Glomerular visceral epithelial cell (primary cell): ENCODE measurements at regions not wholly inside any gene's neighbourhood (a gene's known extent, or its start where the extent isn't known, plus 50 kb on each side); places are given as distances from the start of the nearest gene placed in this dataset.
"Not testable (repeated sequence)": the region's sequence is repeated elsewhere in the genome, so short reads cannot be mapped to it uniquely, and the experiment has no call there.

Experiments
- DNase-seq: peaks from one replicate; pipeline ENCODE4 v3.0.0-alpha.2; 2016; ENCODE audit errors: extremely low spot score

DNA sequence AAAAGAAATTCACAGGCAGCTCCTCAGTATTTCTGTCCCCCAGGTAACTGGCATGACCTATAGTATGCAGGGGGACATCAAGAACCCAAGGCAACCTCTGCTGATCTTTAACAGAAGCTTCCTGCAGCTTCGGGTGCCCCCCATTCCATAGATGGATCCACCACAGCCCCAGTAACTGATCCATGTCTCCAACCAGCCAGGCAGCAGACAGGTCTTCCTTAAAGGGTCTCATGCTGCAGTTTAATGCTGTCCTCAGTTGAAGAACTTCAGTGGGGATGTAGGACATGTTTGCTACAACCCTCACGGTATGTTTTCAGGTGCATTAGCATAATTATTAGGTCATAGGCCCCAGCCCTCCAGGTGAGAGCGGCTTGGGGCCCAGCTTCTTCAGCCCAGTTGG, 90.9 kb upstream of the OLIG2 start:
- DNase-seq: no peak

DNA sequence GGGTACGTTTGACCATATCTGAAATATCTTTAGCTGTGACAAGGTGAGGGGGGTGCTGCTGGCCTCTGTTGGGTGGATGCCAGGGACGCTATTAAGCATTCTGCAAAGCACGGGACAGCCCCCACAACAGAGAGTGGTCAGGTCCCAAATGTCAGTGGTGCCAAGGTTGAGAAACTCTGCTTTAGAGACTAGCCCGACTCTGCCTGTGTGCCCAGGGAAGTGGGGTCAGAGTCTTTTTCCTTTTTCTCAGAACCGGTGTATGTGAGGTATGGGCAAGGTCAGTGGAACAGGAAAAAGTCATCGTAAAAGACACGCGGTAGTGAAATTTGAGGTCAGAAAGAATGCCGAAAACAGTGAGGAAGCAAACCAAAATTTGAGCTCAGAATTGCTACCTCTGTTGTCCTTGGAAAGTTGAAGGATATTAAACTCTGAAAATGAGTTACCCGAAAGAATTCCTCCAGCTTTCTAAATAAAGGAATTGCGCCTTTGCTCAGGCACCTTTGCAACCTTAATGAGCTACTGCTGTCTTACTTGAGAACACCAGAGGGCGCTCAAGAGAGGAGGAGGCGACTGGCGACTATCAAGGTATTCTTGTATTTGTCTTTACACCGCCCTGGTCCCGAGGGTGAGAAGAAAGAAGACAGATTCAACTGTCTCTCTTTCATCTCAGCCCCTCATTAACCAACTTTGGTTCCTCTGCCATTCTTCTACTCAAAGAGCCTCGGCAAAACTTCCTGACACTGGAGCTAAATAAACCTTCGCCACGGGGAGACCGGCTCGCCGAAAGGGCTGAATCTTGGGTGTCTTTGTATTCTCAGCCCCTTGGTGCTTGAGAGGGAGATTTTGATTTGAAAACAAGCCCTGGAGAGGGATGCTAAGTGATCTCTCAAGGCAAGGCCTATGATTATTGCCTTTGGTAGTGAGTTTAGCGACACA, 85.4 kb upstream of the OLIG2 start:
- peak; percentile 49 for DNase-seq

DNA sequence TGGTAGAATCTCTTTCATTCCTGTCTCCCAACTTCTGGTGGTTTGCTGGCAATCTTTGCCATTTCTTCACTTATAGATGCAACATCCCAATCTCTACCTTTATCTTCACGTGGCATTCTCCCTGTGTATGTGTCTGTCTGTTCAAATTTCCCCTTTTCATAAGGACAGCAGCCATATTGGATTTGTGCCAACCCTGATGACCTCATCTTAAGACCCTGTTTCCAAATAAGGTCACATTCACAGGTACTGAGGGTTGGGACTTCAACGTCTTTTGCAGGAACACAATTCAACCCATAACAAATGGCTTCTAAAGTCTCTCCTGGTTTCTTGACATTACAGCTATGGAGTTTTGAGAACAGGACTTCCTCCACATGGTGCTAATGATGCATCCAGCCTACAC, 84.5 kb upstream of the OLIG2 start:
- DNase-seq: no peak

DNA sequence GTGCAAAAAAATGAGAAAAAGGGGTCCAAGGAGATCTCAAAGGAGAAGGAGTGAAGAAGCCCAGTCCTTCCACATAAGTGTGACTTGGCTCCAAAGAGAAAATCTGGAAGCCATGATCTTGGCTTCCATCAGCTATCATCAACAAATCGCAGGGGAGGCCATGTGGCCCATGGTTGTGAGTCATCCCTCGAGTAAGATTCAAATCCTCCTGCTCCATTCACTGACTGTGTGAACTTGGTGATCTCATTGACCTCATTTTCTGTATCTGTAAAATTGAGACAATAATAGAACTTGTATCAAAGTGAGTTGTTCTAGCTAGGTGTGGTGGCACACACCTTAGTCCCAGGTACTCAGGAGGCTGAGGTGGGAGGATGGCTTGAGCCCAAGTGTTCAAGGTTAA, 79.1 kb upstream of the OLIG2 start:
- DNase-seq: no peak

DNA sequence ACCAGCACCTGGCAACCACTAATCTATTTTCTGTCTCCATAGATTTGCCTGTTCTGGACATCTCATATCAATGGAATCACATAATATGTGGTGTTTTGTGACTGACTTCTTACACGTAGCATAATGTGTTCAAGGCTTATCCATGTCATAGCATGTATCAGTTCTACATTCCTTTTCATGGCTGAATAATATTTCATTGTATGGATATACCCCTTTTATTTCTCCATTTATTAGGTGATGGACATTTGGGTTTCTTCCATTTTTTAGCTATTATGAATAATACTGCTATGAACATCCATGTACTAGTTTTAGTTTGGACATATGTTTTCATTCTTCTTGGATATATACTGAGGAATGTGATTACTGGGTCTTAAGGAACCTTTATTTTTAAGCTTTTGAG, 78.0 kb upstream of the OLIG2 start:
- DNase-seq: no peak

DNA sequence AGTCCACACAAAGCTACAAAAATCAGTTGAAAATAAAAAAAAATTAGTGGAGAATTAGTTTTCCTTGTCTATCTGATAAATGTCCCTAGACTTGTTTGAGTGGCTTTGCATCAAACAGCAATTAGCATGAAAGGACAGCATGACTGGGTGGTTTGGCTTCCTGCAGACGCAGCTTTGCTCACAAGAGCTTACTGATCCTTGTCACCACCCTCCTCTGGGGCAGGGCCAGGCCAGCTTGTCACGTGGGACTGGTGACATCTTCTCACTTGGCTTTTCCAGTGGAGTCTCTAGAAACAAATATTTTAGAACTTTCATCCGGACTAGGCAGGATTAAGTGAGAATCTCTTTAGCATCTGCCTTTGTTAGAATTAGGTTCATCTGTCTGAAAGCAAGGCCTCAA, 76.0 kb upstream of the OLIG2 start:
- DNase-seq: no peak

DNA sequence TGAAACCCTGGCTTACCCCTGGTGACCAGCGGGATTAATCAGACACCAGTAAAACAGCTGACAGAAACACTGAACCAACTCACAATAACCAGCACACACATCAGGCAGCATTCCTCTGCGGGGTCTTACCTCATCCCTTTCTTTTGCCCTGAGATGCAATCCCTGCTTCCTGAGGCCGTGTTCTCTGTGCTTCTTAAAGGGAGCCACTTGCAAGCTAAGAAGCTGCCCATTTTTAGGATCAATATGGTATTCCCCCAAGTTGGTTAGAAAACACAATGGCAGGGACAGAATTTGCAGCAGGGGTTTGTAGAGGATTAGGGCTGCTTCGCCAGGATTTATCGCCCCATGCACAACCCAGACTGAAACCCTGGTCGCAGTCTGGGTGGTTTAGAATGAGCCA, 74.7 kb upstream of the OLIG2 start:
- DNase-seq: no peak

DNA sequence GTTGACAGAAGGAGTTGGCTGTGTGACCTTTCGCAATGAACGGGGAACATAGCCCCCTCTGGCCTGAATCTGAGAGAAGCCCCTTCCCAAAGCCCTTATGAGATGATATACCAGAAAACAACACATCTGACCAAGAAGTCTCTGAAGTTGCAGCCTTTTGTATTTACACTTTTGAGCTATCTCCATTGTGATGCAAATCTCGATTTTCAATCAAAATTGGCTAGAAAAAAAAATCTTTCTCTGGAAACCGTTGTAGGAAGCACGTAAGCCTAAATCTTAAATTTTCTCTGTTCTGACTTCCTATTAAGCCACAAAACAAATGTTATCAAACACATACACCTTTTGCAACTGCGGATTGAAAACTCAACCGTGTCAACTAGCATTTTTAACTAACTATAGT, 71.4 kb upstream of the OLIG2 start:
- DNase-seq: no peak

DNA sequence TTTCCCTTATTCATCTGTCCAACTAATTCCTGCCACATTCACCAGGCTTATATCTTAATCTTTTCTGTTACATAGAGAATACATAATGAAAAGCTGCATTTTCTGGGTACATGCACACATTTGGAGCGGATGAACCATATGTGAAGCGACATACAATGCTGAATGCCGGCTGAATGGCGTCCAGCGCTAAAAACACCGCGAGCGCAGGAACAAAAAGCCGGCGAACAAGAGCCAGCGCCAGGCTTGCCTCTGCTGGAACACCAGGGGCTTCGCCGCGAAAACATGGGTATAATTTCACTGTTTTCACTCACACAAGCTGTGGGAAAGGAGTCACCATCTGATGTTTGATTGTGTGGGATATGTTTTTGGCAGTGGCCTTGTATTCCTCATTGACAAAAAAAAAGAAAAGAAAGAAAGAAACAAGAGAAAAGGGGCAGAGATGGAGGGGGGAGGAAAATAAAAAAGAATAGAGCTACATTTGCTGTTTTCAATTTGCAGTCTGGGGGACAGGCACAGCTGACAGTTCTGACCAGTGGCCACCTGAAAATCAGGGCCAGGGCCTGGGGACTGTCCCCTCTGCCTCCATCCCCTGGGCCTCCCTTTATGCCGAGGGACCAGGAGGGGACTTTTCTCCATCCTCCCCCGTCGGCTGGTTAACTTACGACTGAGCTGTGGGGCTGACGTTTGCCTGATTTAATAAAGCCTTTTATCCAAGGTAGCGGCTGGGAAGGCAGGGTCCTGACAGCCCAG, 70.2 kb upstream of the OLIG2 start:
- no peak for DNase-seq

DNA sequence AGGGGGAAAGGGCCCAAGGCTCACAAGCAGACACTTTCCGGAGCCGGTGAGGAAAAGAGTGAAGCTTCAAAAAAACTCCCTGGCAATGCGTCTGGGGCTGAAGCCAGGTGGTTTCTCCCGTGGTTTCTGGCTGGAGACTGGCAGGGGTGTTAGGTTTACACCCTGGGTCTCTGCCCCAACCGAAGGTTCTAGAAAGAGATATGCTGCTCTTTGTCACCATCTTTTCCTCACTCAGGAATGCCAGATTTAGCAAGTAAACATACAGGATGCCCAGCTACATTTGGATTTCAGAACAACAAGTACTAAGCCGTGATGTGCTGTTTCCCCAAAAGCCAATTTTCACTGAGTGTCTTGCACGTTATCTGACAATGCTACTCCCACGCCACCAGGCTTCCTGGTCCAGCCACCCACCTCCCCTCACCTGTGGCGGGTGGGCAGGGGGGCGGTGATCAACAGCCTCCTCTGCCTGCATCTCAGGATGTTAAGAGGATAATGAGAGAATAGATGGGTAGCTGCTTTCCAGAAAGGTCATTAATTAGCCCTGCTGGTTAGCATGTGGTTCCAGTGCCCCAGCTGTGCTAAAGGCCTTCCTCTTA, 69.6 kb upstream of the OLIG2 start:
- DNase-seq: no peak

DNA sequence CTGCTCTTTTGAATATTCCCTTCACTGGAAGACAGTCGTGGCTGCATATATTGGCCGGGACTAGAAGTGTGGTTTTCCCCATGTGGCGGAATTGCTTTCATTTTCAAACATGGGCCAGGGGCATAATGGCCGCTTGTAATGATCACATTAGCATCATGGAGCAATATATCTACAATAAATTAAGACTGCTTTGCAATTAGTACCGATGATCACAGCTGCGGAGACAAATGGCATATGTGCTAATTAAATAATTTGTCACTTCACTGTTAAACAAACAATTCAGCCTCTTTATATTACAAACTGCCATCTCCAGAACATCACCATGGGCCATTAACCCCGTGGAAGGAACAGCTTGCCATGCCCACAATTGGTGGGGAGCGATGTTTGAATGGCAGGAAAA, 68.2 kb upstream of the OLIG2 start:
- no peak for DNase-seq

DNA sequence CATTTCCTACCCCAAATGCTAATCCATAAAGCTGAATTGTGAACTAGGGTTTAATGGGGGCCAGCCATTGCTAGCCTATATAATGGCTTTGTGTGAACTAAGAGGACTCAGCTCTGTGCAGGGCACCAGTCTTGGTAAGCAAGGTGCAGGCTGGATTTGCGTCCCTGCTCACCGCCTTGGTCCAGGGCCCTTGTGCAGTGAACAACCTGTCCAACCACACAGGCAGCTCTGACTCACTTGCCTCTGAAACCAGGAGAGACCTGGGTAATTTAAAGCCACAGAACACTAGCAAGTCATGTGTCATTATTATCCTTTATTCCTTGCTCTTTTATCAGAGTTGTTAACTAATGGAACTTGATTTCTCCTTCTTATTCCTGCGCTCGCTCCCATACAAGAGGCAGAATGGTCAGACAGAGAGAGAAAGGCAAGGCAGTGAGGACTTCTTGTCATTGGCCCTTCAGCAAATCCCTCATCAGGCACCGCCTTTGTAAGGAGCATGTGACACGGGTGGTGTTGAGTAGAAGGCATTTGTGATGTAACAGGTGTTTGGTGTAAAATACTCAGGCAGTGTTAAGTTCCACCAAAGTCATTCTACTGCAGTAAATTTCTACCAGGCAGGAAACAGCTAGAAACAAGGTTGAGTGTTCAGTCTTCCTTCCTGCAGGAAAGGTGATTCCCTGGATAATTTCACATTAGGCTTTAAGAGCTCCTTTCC, 67.3 kb upstream of the OLIG2 start:
- DNase-seq: no peak

DNA sequence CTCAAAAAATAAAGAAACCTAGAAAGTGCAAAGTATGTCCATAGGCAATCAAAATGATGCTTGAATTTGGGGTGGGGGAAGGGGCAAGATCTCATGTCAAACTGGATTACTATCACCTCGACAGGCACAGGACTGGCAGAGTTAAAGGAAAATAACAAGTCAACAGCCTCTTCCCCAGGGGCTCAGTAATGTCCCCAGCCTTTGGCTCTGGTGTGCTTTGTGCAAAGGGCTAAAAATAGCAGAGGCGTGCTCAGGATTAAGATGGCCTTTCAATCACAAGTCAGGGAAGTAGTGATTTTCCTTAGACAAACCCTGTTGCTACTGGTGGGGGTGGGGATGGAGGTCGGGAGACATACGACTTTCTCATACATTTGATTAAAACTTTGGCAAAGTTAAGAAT, 63.5 kb upstream of the OLIG2 start:
- DNase-seq: no peak

DNA sequence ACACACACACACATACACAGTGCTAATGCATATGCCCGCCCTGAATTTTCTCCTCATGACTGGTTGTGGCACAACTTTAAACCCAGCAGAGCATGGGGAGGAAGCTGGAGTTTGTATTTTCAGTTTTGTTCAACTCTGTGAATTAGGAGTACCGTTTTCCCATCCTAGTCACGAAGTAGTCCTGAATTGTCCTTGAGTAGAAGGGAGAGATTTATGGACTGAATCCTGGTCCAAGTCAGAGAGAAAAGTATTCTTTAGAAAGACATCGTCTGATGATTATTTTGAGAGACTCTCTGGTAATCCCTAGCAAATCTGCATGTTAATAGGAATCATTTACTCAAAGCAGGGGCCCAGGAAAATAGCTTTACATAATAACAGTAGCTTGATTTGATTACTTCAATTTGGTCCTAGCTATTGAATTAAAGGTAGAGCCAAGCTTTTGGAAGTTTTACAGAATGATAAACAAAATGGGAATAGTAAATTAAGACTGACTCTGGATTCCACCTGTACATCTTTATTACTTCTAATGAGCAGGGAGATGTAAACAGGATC, 60.5 kb upstream of the OLIG2 start:
- no peak for DNase-seq

DNA sequence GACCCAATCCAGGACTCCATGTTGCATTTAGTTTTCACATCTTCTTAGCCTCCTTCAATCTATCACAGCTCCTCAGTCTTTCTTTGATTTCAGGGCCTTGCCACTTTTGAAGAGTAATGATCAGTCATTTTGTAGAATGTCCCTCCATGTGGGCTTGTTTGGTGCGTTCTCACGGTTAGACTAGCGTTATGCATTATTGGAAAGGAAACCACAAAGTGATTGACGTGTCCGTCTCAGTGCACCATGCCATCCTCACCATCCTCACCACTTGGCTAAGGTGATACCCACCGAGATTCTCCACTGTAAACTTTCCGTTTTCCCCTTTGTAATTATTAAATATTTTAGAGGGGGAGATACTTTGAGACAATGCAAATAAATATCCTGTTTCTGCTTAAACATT, 59.6 kb upstream of the OLIG2 start:
- no peak for DNase-seq

DNA sequence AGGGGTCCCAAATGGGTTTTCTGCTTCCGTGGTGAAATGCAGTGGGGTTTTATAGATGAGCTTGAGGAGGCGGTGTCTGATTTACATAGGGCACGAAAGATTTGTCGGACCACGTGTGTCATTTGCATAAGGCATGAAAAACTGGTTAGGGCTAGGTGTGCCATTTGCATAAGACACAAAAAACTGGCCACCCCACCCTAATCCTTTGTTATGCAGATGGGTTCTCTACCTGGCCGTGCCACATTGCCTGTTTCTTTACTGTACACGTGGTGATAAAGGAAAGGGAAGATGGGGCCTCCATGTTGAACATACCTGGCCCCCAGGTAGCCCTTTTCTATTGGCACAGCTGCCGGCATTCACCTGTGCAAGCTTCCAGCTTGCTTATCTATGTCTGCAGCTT, 57.6 kb upstream of the OLIG2 start:
- DNase-seq: not testable (repeated sequence)

DNA sequence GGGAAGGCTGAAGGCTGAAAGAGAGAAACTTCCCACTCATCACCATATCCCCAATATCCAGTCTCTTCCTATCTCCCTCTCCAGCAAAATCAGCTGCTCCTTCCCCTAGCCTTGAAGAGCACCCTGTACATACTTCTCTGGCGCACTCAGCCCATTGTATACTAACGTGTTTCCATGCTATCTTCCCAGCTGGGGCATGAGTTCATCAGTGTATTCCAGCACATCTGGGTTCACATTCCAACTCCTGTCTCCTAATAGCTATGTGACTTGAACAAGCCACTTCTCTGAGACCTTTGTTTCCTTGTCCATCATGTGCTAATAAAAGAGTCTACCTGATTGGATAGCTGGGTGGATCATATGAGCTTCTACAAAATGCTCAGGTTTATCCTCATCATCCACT, 51.1 kb upstream of the OLIG2 start:
- DNase-seq: no peak

DNA sequence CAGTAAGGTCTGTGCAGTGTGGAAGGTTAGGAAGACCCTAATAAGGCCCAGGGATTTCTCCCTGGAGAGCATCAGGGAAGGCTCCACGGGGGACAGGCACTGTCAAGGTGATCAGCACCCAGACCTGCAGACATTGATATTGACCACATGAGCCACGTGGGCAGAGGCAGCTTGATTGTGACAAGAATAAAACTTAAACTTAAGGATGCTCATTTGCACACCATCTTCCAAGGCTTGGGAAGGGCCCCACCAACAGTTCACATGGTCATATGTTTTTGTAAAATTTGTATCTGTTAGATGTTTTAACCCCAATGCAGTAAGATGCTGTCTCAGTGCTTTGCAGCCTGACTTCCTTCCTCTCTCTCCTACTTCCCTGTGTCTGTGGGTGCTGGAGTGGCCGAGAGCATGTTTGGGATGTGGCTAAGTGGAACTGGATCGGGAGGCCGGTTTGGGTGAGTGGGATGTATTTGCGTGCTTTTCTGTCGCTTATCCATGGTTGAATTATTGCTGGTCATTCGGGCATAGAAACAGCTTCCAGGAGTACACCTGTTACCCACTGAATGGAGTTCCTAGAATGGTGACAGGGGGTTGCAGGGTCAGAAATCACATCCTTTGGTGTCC, 49.8 kb upstream of the OLIG2 start:
- DNase-seq: no peak
